Liver (tissue), 8 donors: ENCODE measurements at regions not wholly inside any gene's neighbourhood (a gene's known extent, or its start where the extent isn't known, plus 50 kb on each side); places are given as distances from the start of the nearest gene placed in this dataset.

Experiments used
- DNase-seq: peaks from one replicate; pipeline ENCODE4 v3.0.0-alpha.2; 2017; ENCODE audit warnings: low spot score
- H3K27ac ChIP-seq, 2 donors: one replicate each; pipeline ENCODE4 v1.7.0; 2013; ENCODE audit warnings: inconsistent platforms in 2 of 2, low read length in 2 of 2, control low read depth in 1 of 2, low read depth in 1 of 2, mild to moderate bottlenecking in 1 of 2
- H3K27me3 ChIP-seq, 4 donors: one replicate each; pipeline versions ENCODE4 v1.6.1 to v1.7.0; 2013; ENCODE audit warnings: low read length in 3 of 4, inconsistent platforms in 1 of 4, mild to moderate bottlenecking in 1 of 4, moderate library complexity in 1 of 4; ENCODE audit not compliant: control insufficient read depth in 4 of 4, insufficient read depth in 4 of 4
- H3K36me3 ChIP-seq, 4 donors: one replicate each; pipeline versions ENCODE4 v1.6.1 to v1.7.0; 2013; ENCODE audit warnings: low read length in 3 of 4, mild to moderate bottlenecking in 3 of 4, low read depth in 1 of 4, moderate library complexity in 1 of 4; ENCODE audit not compliant: control insufficient read depth in 4 of 4, insufficient read depth in 3 of 4
- H3K4me1 ChIP-seq, 4 donors: one replicate each; pipeline versions ENCODE4 v1.6.1 to v1.7.0; 2013; ENCODE audit warnings: low read length in 3 of 4, mild to moderate bottlenecking in 3 of 4, moderate library complexity in 1 of 4; ENCODE audit not compliant: control insufficient read depth in 4 of 4, insufficient read depth in 4 of 4
- H3K4me3 ChIP-seq, 3 donors: one replicate each; pipeline versions ENCODE4 v1.6.1 to v1.7.0; 2013; ENCODE audit warnings: low read length in 3 of 3, control low read depth in 1 of 3, low read depth in 1 of 3, mild to moderate bottlenecking in 1 of 3
- H3K9ac ChIP-seq, 2 donors: one replicate each; pipeline ENCODE4 v1.7.0; 2013; ENCODE audit warnings: low read length in 2 of 2, mild to moderate bottlenecking in 2 of 2, moderate library complexity in 2 of 2, control low read depth in 1 of 2, low read depth in 1 of 2
- H3K9me3 ChIP-seq, 4 donors: one replicate each; pipeline versions ENCODE4 v1.6.1 to v1.7.0; 2013; ENCODE audit warnings: low read length in 3 of 4; ENCODE audit not compliant: control insufficient read depth in 4 of 4
- ATF3 ChIP-seq: IDR thresholded peaks from 2 replicates; pipeline ENCODE4 v1.6.1; 2016; ENCODE audit warnings: antibody characterized with exemption
- CTCF ChIP-seq: fragments of 150-350 bp; IDR thresholded peaks from 2 replicates; pipeline ENCODE4 v1.5.1; 2017; ENCODE audit warnings: improper control_type of control experiment, low read depth, low read length; ENCODE audit not compliant: missing input control
- FOXA1 ChIP-seq: IDR thresholded peaks from 2 replicates; pipeline ENCODE4 v1.6.1; 2016; ENCODE audit warnings: antibody characterized with exemption
- FOXA2 ChIP-seq: IDR thresholded peaks from 2 replicates; pipeline ENCODE4 v1.6.1; 2016; ENCODE audit warnings: antibody characterized with exemption
- GABPA ChIP-seq, 2 donors: IDR thresholded peaks in 1 of 2; conservative IDR thresholded peaks in 1 of 2; 2 replicates each; pipeline ENCODE4 v1.6.1; 2016; ENCODE audit warnings: antibody characterized with exemption in 2 of 2, mild to moderate bottlenecking in 1 of 2, moderate library complexity in 1 of 2
- HNF4A ChIP-seq, 2 donors: conservative IDR thresholded peaks; 2 replicates each; pipeline ENCODE4 v1.6.1; 2016; ENCODE audit warnings: antibody characterized with exemption in 2 of 2, mild to moderate bottlenecking in 2 of 2
- JUND ChIP-seq, 2 donors: IDR thresholded peaks; 2 replicates each; pipeline ENCODE4 v1.6.1; 2016; ENCODE audit warnings: antibody characterized with exemption in 2 of 2
- MAX ChIP-seq: IDR thresholded peaks from 2 replicates; pipeline ENCODE4 v1.6.1; 2016; ENCODE audit warnings: antibody characterized with exemption
- NR2F2 ChIP-seq: IDR thresholded peaks from 2 replicates; pipeline ENCODE4 v1.6.1; 2016; ENCODE audit warnings: antibody characterized with exemption
- RXRA ChIP-seq, 2 donors: IDR thresholded peaks; 2 replicates each; pipeline ENCODE4 v1.6.1; 2017 to 2018; ENCODE audit warnings: antibody characterized with exemption in 2 of 2, mild to moderate bottlenecking in 1 of 2
- SP1 ChIP-seq: IDR thresholded peaks from 2 replicates; pipeline ENCODE4 v1.6.1; 2018; ENCODE audit warnings: antibody characterized with exemption, mild to moderate bottlenecking
- TAF1 ChIP-seq: conservative IDR thresholded peaks from 2 replicates; pipeline ENCODE4 v1.6.1; 2016; ENCODE audit warnings: antibody characterized with exemption, mild to moderate bottlenecking
- YY1 ChIP-seq: IDR thresholded peaks from 2 replicates; pipeline ENCODE4 v1.6.1; 2016; ENCODE audit warnings: antibody characterized with exemption, mild to moderate bottlenecking
- WGBS: extraction: QIAGEN DNeasy Blood & Tissue Kit; methylation state at CpG from one replicate; pipeline ENCODE4 v1.1.7; 2013; 5-methylcytosine and 5-hydroxymethylcytosine counted together
- donor health status: healthy.
- donor health status: healthy.
- donor health status: healthy.
- donor health status: healthy.
- donor health status: healthy.

- Histone ChIP-seq H3K4me1 (peaks cover 0 to 5% (median 2%) of the 10 kb centered on the region in 4 donors), H3K27me3 (no peaks in the 10 kb centered on the region), H3K36me3 (no peaks in the 10 kb centered on the region), H3K9ac (no peak overlapping the region), H3K4me3 (no peak overlapping the region), H3K27ac (no peak overlapping the region), H3K9me3 (no peaks in the 10 kb centered on the region)
- TF ChIP-seq RXRA (IDR thresholded peaks at IDR 0.05), result no peak
- TF ChIP-seq CTCF, result no peak
- no peak for TF ChIP-seq MAX
- TF ChIP-seq FOXA1, result no peak
- TF ChIP-seq TAF1, result no peak
- no peak for TF ChIP-seq NR2F2
- TF ChIP-seq SP1, result no peak
- no peak for TF ChIP-seq HNF4A (conservative IDR thresholded peaks at IDR 0.05)
- no peak for TF ChIP-seq FOXA2
- no peak for DNase-seq
Observed at GRCh38 chr5:158011422-158011821, 152.5 kb upstream of the CLINT1 start.

GRCh38 chr5:158010831-158011230, 151.9 kb upstream of the CLINT1 start:
- Histone ChIP-seq H3K36me3 (no peaks in the 10 kb centered on the region), H3K27me3 (no peaks in the 10 kb centered on the region), H3K9me3 (no peaks in the 10 kb centered on the region), H3K4me1 (no peaks in the 10 kb centered on the region), H3K27ac (no peak overlapping the region), H3K9ac (no peak overlapping the region), H3K4me3 (no peak overlapping the region)
- TF ChIP-seq YY1, result no peak
- no peak for TF ChIP-seq FOXA1
- TF ChIP-seq NR2F2, result no peak
- no peak for TF ChIP-seq SP1
- no peak for TF ChIP-seq MAX
- no peak for TF ChIP-seq GABPA (IDR thresholded peaks at IDR 0.05 in 1 of 2, conservative IDR thresholded peaks at IDR 0.05 in 1 of 2)
- no peak for DNase-seq
- 78% methylated on average over 7 of the region's 7 CpGs for WGBS

- H3K27me3 ChIP-seq, result no peaks in the 10 kb centered on the region
- no peak overlapping the region for H3K9ac ChIP-seq
- TF ChIP-seq JUND (IDR thresholded peaks at IDR 0.05) (no peak), HNF4A (conservative IDR thresholded peaks at IDR 0.05) (no peak), NR2F2 (no peak), ATF3 (no peak), YY1 (no peak), MAX (no peak)
- H3K4me3 ChIP-seq, result no peak overlapping the region
- no peaks in the 10 kb centered on the region for H3K36me3 ChIP-seq
- H3K9me3 ChIP-seq, result no peaks in the 10 kb centered on the region
- WGBS, result 78% methylated on average over 3 of the region's 3 CpGs
- no peak overlapping the region for H3K27ac ChIP-seq
- no peaks in the 10 kb centered on the region for H3K4me1 ChIP-seq
- no peak for DNase-seq
Observed at GRCh38 chr5:158007336-158007735, 148.4 kb upstream of the CLINT1 start.
